ENCODE measurements at regions not wholly inside any gene's neighbourhood (a gene's known extent, or its start where the extent isn't known, plus 50 kb on each side); places are given as distances from the start of the nearest gene placed in this dataset.

GRCh38 chr2:13135369-13135768 lies 418.6 kb downstream of the TRIB2 start:
- in situ Hi-C loops (cut with HindIII; ENCODE audit: low sequenced_read_pairs) = no loop called here

DNA sequence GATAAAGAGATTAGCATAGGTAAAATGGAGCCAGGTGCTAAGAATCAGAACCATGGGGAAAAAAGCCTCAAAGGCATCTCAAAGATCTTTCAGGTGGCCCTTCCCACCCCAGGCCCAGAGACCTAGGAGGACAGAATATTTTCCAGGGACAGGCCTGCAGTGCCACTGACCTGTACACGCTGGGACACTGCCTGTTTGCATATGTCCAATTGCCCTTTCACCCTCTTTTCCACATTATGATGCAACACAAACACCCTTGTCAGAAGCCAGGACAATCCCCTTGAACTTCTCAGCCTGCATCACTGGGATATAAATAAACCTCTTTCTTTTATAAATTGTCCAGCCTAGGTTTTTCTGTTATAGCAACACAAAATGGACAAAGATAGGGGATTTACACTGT lies 419.1 kb downstream of the TRIB2 start:
- DNase-seq (ENCODE audit: low read depth) = no peak
- TF ChIP-seq, protein P1, sequence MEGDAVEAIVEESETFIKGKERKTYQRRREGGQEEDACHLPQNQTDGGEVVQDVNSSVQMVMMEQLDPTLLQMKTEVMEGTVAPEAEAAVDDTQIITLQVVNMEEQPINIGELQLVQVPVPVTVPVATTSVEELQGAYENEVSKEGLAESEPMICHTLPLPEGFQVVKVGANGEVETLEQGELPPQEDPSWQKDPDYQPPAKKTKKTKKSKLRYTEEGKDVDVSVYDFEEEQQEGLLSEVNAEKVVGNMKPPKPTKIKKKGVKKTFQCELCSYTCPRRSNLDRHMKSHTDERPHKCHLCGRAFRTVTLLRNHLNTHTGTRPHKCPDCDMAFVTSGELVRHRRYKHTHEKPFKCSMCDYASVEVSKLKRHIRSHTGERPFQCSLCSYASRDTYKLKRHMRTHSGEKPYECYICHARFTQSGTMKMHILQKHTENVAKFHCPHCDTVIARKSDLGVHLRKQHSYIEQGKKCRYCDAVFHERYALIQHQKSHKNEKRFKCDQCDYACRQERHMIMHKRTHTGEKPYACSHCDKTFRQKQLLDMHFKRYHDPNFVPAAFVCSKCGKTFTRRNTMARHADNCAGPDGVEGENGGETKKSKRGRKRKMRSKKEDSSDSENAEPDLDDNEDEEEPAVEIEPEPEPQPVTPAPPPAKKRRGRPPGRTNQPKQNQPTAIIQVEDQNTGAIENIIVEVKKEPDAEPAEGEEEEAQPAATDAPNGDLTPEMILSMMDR (IDR thresholded peaks at IDR 0.05; ENCODE audit: low read depth, low read length, missing control alignments) = no peak
- H3K4me3 ChIP-seq (ENCODE audit: low read depth, low read length) = no peak overlapping the region
- in situ Hi-C loops (cut with HindIII; ENCODE audit: low sequenced_read_pairs) = no loop called here

More at GRCh38 chr2:13135369-13135768, 418.6 kb downstream of the TRIB2 start:
- TF ChIP-seq, protein P1 (IDR thresholded peaks at IDR 0.05; ENCODE audit: low read depth, low read length, missing control alignments) = no peak
- H3K4me3 ChIP-seq (ENCODE audit: low read depth, low read length) = no peak overlapping the region
- DNase-seq (ENCODE audit: low read depth) = no peak

DNA sequence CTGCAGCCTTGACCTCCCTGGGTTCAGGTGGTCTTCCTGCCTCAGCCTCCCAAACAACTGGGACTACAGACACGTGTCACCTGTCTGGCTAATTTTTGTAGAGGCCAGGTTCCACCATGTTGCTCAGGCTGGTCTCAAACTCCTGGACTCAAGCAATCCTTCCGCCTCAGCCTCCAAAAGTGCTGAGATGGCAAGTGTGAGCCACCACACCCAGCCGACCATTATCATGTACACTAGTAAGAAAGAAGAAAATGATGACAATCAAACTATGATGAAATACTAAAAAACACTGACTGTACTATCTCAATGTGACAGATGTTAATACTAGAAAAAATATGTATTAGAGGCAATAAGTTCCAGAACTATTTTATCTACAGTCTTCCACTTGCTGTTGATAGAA lies 420.9 kb downstream of the TRIB2 start:
- TF ChIP-seq, protein P1 (IDR thresholded peaks at IDR 0.05; ENCODE audit: low read depth, low read length, missing control alignments) = no peak

DNA sequence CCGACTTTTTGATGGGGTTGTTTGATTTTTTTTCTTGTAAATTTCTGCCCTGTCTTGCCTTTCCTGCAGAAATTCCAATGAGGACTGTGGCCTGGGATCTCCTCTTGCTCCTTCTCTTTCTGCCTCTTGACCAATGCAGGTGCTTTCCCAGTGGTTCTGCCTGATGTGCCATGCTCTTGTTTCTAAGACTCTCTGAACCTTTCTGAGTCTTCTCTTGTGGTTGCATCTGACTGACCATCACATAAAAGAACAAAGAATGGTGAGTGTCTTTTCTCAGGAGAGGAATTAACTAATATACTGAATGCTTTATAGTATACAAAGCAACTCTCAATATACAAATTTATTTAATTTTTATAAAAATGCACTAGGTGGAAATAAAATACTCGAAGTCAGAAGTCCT lies 424.6 kb downstream of the TRIB2 start:
- TF ChIP-seq, protein P1 (IDR thresholded peaks at IDR 0.05; ENCODE audit: low read depth, low read length, missing control alignments) = no peak
- DNase-seq (ENCODE audit: low read depth) = no peak
- in situ Hi-C loops (cut with HindIII; ENCODE audit: low sequenced_read_pairs) = no loop called here
- H3K4me3 ChIP-seq (ENCODE audit: low read depth, low read length) = no peak overlapping the region

More for the DNA sequence above, 420.9 kb downstream of the TRIB2 start:
- DNase-seq (ENCODE audit: low read depth) = no peak
- no peak overlapping the region for H3K4me3 ChIP-seq (ENCODE audit: low read depth, low read length)
- in situ Hi-C loops (cut with HindIII; ENCODE audit: low sequenced_read_pairs) = no loop called here

GRCh38 chr2:13143451-13143850 lies 426.7 kb downstream of the TRIB2 start:
- DNase-seq (ENCODE audit: low read depth) = no peak
- TF ChIP-seq, protein P1 (IDR thresholded peaks at IDR 0.05; ENCODE audit: low read depth, low read length, missing control alignments) = no peak
- no peak overlapping the region for H3K4me3 ChIP-seq (ENCODE audit: low read depth, low read length)
- in situ Hi-C loops (cut with HindIII; ENCODE audit: low sequenced_read_pairs) = no loop called here

GRCh38 chr2:13156916-13157315 lies 440.2 kb downstream of the TRIB2 start:
- no peak overlapping the region for H3K4me3 ChIP-seq (ENCODE audit: low read depth, low read length)
- in situ Hi-C loops (cut with HindIII; ENCODE audit: low sequenced_read_pairs) = no loop called here
- TF ChIP-seq, protein P1 (IDR thresholded peaks at IDR 0.05; ENCODE audit: low read depth, low read length, missing control alignments) = no peak
- DNase-seq (ENCODE audit: low read depth) = no peak

- no peak overlapping the region for H3K4me3 ChIP-seq (ENCODE audit: low read depth, low read length)
- TF ChIP-seq, protein P1 (IDR thresholded peaks at IDR 0.05; ENCODE audit: low read depth, low read length, missing control alignments) = no peak
- in situ Hi-C loops (cut with HindIII; ENCODE audit: low sequenced_read_pairs) = no loop called here
- DNase-seq (ENCODE audit: low read depth) = no peak
Observed at GRCh38 chr2:13158466-13158865, 441.7 kb downstream of the TRIB2 start.

Data from astrocyte of the cerebellum (primary cell).